ENCODE measurements at regions not wholly inside any gene's neighbourhood (a gene's known extent, or its start where the extent isn't known, plus 50 kb on each side); places are given as distances from the start of the nearest gene placed in this dataset.
A peak's percentile ranks its signal among the peaks of the same experiment; 100 is the strongest.

DNA sequence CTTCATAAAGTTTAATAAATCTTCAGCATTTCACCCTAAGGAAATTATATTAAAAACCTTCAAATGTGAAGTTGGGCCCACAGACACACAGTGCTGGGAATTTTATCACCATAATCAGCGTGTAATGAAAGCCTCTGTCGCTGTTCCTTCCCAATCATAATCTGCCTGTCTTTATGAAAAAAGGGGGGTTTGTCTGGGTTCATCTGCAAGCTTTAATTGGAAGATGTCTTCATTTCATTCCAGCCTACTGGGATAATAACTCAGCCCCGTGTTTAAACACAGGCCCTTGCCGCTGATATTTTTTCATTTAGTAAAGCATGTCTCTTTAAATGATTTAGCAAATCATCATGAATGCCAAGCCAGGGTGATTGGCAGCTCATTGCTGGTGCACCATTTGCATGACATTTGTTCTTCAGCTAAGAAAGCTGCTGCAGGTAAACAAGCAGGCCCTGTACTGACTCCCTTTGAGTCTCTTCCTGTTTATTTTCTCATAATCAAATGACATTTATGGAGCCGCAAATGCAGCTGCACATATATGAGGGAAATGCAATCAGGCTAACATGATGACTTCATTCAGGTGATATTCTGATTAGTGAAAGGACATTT is 362.9 kb upstream of the TLE4 start:
- Mint-ChIP-seq H3K4me1 (no peaks in the 10 kb centered on the region), H3K27ac (no peak overlapping the region), H3K27me3 (peaks cover 7% of the 10 kb centered on the region), H3K36me3 (ENCODE audit: low read depth) (no peaks in the 10 kb centered on the region), H3K9me3 (ENCODE audit: low read depth) (no peaks in the 10 kb centered on the region), H3K4me3 (no peak overlapping the region)
- ChIA-PET POLR2A (no interaction called here), CTCF (no interaction called here)
- DNase-seq (no peak), ATAC-seq (no peak)
- intact Hi-C loops (cut with DNase I, micrococcal nuclease) = no loop called here

DNA sequence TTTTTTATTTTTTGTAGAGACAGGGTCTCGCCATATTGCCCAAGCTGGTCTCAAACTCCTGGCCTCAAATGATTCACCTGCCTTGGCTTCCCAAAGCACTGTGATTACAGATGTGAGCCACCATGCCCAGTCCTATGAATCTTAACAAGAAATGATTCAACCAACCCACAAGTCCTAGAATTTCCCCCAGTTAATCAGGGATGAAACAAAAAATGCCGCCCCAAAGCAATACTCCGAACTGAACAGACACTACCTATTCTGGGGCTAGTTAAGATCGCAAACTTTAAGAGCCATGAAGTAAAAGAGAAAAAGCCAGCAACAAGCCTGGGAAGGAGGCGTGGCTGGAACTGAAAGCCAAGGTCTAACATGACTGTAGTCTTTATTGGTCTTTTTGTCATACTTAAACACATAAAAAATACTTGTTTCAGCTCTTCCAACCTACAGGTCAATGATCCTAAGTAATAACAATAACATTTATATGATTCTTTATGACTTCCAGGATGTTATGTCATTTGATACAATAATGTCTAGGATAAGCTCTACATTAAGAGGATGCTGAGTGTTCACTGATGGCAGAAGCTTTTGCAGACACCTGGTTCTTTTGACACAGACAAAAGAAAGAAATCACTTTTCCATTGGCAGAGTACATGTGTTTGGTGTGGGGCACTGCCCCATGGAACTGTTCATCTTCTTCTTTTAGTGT is 361.1 kb upstream of the TLE4 start:
- DNase-seq (no peak), ATAC-seq (no peak)
- Mint-ChIP-seq H3K9me3 (ENCODE audit: low read depth) (no peaks in the 10 kb centered on the region), H3K27me3 (peaks cover 4% of the 10 kb centered on the region), H3K4me1 (no peaks in the 10 kb centered on the region), H3K4me3 (no peak overlapping the region), H3K27ac (no peak overlapping the region), H3K36me3 (ENCODE audit: low read depth) (no peaks in the 10 kb centered on the region)
- ChIA-PET CTCF (no interaction called here), POLR2A (no interaction called here)
- intact Hi-C loops (cut with DNase I, micrococcal nuclease) = no loop called here

DNA sequence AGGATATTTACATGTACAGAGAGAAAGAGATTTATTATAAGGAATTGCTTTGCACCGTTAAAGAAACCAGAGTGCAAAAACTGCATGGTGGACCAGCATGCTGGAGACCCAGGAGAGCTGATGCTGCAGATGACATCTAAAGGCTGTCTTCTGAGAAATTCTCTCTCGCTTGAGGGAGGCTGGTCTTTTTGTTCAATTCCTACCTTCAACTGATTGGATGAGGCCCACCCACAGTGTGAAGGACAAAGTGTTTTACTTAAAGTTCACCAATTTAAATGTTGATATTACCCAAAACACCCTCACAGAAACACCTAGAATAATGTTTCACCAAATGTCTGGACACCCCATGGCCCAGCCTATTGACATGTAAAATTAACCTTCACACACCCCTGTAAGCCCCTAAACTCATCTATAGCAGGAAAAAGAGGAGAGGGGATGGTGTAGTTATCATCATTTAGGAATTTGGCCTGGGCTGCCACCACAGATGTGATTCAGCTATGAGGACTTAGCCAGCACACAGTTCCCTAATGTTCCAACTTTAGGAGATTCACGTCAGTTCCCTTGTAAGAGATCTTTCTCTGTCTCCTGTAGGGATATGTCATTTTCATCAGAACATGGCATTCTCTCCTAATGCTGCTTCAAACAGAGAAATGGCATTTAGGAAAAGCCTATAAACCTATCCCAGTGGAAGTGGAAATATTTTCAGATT is 358.2 kb upstream of the TLE4 start:
- DNase-seq (no peak), ATAC-seq (no peak)
- H3K4me3 Mint-ChIP-seq = no peak overlapping the region
- no peak overlapping the region for H3K27ac Mint-ChIP-seq
- no peaks in the 10 kb centered on the region for H3K9me3 Mint-ChIP-seq (ENCODE audit: low read depth)
- H3K27me3 Mint-ChIP-seq = peaks cover 2% of the 10 kb centered on the region
- ChIA-PET CTCF (no interaction called here), POLR2A (no interaction called here)
- no peaks in the 10 kb centered on the region for H3K4me1 Mint-ChIP-seq
- no peaks in the 10 kb centered on the region for H3K36me3 Mint-ChIP-seq (ENCODE audit: low read depth)
- intact Hi-C loops (cut with DNase I, micrococcal nuclease) = no loop called here

DNA sequence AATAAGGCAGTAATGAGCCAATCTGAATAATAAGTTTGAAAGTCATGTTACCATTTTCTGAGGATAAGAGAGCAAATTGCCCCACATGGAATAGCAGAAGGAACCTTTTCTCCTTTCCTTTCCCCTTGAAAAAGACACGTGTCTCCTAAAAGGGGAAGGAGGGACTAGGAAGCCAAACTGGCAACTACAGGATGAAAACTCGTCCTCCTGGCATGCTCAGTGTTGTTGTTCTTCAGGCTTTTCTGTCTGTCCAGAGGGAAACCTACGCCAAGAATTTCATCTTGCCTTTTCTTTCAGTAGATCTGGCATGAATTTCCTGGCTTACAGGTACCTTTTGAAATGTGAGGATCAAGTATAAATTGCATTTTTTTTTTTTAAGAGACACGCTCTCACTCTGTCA is 355.9 kb upstream of the TLE4 start:
- peaks cover 2% of the 10 kb centered on the region for H3K27me3 Mint-ChIP-seq
- ATAC-seq = no peak
- CTCF ChIA-PET = no interaction called here
- H3K4me3 Mint-ChIP-seq = no peak overlapping the region
- intact Hi-C loops (cut with DNase I, micrococcal nuclease) = no loop called here
- no peak overlapping the region for H3K27ac Mint-ChIP-seq
- POLR2A ChIA-PET = no interaction called here
- H3K4me1 Mint-ChIP-seq = no peaks in the 10 kb centered on the region
- H3K36me3 Mint-ChIP-seq (ENCODE audit: low read depth) = no peaks in the 10 kb centered on the region
- DNase-seq = no peak
- no peaks in the 10 kb centered on the region for H3K9me3 Mint-ChIP-seq (ENCODE audit: low read depth)

DNA sequence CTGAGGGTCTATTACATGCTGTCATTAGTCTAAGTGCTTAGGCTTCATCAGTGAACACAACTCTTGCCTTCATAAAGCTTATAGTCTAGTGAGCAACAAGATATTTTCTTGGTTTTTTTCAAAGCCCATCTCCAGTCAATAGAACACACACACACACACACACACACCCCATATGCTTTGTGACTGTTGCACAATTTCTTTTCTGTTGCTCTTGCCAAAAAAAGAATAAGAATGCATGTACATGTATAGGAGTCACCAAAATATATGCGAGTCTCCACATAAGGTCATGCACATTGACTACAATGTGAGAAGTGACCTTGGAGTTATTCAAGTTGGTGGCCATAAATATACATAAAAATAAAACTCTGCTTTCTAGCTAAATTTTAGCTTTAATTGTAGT is 351.5 kb upstream of the TLE4 start:
- Mint-ChIP-seq H3K36me3 (ENCODE audit: low read depth) (no peaks in the 10 kb centered on the region), H3K4me3 (no peak overlapping the region), H3K27me3 (no peaks in the 10 kb centered on the region), H3K9me3 (ENCODE audit: low read depth) (peaks cover 3% of the 10 kb centered on the region), H3K4me1 (no peaks in the 10 kb centered on the region), H3K27ac (no peak overlapping the region)
- ChIA-PET POLR2A (interaction anchor here (0.6 kb wide), 1 partner anchor 27 kb away, joined by 3 read pairs; no protein-coding TSS in a partner anchor), CTCF (no interaction called here)
- ATAC-seq = no peak
- intact Hi-C loops (cut with DNase I, micrococcal nuclease) = no loop called here
- DNase-seq = no peak

DNA sequence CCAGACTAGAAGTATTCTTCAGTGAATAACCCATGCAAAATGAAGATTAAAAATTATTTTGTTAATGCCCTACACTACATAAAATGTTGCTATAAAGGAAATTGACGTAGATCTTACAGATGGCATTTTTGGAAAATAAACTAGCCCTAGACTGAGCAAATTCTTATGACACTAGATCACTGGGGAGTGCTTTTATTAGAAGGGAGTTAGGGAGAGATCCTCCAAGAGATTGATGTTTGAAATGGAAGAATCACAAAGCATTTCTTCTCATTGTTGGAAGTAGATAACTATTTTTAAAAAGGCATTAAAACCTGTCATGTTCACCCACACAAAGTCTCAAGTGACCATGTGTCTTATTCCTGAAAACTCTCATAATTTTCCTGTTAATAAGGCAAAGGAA is 351.1 kb upstream of the TLE4 start:
- H3K27ac Mint-ChIP-seq = no peak overlapping the region
- no peaks in the 10 kb centered on the region for H3K36me3 Mint-ChIP-seq (ENCODE audit: low read depth)
- ATAC-seq (no peak), DNase-seq (no peak)
- H3K4me1 Mint-ChIP-seq = no peaks in the 10 kb centered on the region
- H3K9me3 Mint-ChIP-seq (ENCODE audit: low read depth) = peaks cover 3% of the 10 kb centered on the region
- ChIA-PET CTCF (no interaction called here), POLR2A (interaction anchor here (0.6 kb wide), 1 partner anchor 26 kb away, joined by 3 read pairs; no protein-coding TSS in a partner anchor)
- H3K27me3 Mint-ChIP-seq = no peaks in the 10 kb centered on the region
- intact Hi-C loops (cut with DNase I, micrococcal nuclease) = no loop called here
- no peak overlapping the region for H3K4me3 Mint-ChIP-seq

DNA sequence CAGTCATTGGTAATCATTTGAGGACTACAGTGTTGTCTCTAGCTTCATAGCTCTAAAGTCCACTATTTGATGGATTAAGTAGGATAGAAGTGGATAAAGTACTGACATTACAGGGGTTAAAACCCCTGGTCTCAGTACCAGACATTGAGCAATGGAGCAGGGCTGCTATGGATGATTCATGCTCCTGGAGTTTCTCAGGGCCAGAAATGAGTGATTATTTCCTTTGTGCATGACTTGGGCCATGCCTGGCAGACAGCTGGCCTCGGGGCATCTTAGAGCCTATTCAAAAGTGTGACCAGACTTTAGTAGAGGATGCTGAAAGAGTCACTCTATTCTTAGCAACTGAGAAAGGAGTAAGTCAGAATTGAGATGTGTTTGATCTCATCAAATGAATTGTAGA is 350.7 kb upstream of the TLE4 start:
- DNase-seq = peak; percentile 5
- H3K4me1 Mint-ChIP-seq = no peaks in the 10 kb centered on the region
- no peak overlapping the region for H3K4me3 Mint-ChIP-seq
- CTCF ChIA-PET = no interaction called here
- H3K27me3 Mint-ChIP-seq = no peaks in the 10 kb centered on the region
- no peak overlapping the region for H3K27ac Mint-ChIP-seq
- intact Hi-C loops (cut with DNase I, micrococcal nuclease) = no loop called here
- H3K36me3 Mint-ChIP-seq (ENCODE audit: low read depth) = no peaks in the 10 kb centered on the region
- H3K9me3 Mint-ChIP-seq (ENCODE audit: low read depth) = peaks cover 3% of the 10 kb centered on the region
- POLR2A ChIA-PET = interaction anchor here (0.6 kb wide), 1 partner anchor 26 kb away, joined by 3 read pairs; no protein-coding TSS in a partner anchor
- peak; percentile 19 for ATAC-seq

DNA sequence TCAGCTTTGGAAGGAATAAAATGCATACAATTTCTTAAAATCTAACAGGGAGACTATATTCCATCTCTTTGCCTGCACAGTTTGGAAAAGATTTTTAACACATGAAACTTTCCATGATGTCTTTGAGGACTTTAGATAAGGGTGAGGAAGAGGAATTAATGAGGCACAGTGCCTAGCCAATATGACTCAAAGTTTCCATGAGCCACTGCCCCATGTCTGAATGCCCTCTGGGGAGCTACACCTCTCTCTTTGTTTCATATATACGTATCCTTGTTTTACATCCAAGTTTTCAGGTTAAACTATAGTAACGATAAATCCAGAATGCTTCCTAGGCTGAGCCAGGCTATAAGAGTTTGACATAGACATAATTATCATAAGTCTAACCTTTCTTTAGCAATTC is 349.3 kb upstream of the TLE4 start:
- H3K4me3 Mint-ChIP-seq = no peak overlapping the region
- H3K36me3 Mint-ChIP-seq (ENCODE audit: low read depth) = no peaks in the 10 kb centered on the region
- CTCF ChIA-PET = no interaction called here
- ATAC-seq (no peak), DNase-seq (no peak)
- H3K9me3 Mint-ChIP-seq (ENCODE audit: low read depth) = peaks cover 3% of the 10 kb centered on the region
- H3K4me1 Mint-ChIP-seq = no peaks in the 10 kb centered on the region
- no peaks in the 10 kb centered on the region for H3K27me3 Mint-ChIP-seq
- H3K27ac Mint-ChIP-seq = no peak overlapping the region
- POLR2A ChIA-PET = no interaction called here
- intact Hi-C loops (cut with DNase I, micrococcal nuclease) = no loop called here

DNA sequence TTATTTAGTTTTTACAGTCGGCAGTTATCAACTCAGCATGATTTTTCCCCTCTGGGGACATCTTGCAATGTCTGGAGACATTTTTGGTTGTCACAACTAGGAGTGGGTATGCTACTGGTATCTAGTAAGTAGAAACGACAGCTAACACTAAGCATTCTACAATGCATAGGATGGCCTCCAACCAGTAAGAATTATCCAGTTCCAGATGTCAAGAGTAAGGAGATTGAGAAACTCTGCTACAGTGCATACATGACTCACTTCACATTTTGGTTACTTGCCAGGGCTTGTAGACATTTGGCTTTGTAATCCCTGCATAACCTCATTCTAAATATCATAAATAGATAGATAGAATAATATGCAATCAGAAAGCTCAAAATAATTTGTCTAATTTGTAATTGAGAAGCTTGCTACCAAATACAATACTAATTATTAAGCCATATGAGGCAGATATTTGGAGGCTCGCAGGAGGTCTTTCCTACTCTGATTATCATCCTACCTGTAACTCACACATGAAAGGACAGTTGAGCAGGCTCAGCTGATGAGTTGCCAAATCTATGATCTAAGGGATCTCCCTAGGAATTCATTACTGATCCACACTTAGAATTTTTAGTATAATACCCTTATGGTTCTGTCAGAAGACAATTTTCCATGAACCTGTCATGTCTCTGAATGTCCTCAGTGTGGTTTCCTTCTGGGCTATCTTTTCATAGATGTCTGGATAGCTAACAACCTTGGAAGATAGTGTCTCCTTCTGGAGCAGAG is 346.9 kb upstream of the TLE4 start:
- no peak overlapping the region for H3K27ac Mint-ChIP-seq
- no peaks in the 10 kb centered on the region for H3K27me3 Mint-ChIP-seq
- H3K4me1 Mint-ChIP-seq = no peaks in the 10 kb centered on the region
- CTCF ChIA-PET = no interaction called here
- DNase-seq (no peak), ATAC-seq (no peak)
- POLR2A ChIA-PET = no interaction called here
- H3K4me3 Mint-ChIP-seq = no peak overlapping the region
- no peaks in the 10 kb centered on the region for H3K36me3 Mint-ChIP-seq (ENCODE audit: low read depth)
- peaks cover 3% of the 10 kb centered on the region for H3K9me3 Mint-ChIP-seq (ENCODE audit: low read depth)
- intact Hi-C loops (cut with DNase I, micrococcal nuclease) = no loop called here

DNA sequence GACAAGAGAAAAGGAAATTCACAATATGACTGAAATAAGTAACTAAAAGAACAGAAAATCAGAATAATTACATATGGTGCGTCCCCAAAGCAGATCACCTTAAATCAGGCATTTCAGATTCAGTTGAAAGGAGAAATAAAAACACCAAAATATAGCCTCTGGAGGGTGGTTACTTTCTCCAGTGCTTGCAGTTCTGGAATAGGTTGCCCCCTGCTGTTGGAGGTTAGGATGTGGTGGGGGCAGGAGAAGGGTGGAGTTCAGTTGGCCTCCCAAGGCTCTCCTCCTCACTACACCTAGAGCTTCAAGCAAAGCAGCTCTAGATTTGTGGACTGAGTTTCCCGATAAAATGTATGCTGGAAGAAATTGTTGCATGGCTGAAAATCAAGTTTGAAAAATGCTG is 338.2 kb upstream of the TLE4 start:
- POLR2A ChIA-PET = no interaction called here
- peak; percentile 10 for DNase-seq

DNA sequence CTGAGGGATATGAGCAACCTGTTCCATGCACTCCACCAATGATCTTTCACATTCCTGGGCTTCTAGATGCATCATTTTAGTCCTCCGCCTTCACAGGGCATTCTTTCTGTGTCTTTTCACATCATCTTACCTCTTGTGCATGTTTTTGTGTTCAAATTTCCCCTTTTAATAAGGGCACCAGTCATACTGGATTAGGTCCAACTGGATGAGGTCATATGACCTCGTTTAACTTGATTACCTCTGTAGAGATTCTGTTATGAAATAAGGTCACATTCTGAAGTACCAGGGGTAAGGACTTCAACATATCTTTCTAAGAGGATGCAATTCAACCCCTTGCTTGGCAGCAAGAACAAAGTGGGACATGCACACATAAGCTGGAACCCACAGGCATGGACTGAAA is 335.3 kb upstream of the TLE4 start:
- Mint-ChIP-seq H3K9me3 (ENCODE audit: low read depth) (no peaks in the 10 kb centered on the region), H3K4me3 (no peak overlapping the region), H3K27me3 (no peaks in the 10 kb centered on the region), H3K27ac (no peak overlapping the region), H3K4me1 (no peaks in the 10 kb centered on the region), H3K36me3 (ENCODE audit: low read depth) (no peaks in the 10 kb centered on the region)
- no peak for DNase-seq
- ChIA-PET POLR2A (no interaction called here), CTCF (no interaction called here)
- intact Hi-C loops (cut with DNase I, micrococcal nuclease) = no loop called here
- ATAC-seq = no peak

More for the DNA sequence above, 338.2 kb upstream of the TLE4 start:
- Mint-ChIP-seq H3K27me3 (no peaks in the 10 kb centered on the region), H3K9me3 (ENCODE audit: low read depth) (no peaks in the 10 kb centered on the region), H3K4me3 (no peak overlapping the region), H3K27ac (no peak overlapping the region), H3K36me3 (ENCODE audit: low read depth) (no peaks in the 10 kb centered on the region), H3K4me1 (no peaks in the 10 kb centered on the region)
- intact Hi-C loops (cut with DNase I, micrococcal nuclease) = no loop called here
- CTCF ChIA-PET = no interaction called here
- ATAC-seq = no peak

DNA sequence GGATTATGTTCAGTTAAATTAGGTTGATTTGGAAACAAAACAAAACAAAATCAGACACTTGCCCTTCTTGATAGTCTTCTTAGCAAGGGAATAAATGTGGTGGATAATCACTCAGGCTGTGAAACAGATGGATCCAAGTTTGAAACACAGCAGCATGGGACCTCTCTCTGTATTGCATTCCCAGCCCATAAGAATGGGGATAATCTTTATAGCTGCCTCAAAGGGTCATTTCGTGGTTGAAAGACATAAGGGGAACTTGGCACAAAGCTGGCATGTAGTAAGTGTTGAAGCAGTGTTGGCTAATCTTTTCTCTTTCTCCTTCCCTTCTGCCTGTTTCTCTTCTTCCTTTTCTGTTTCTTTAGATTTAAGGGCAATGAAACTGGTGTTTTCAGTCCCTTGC is 333.9 kb upstream of the TLE4 start:
- H3K4me3 Mint-ChIP-seq = no peak overlapping the region
- no peaks in the 10 kb centered on the region for H3K36me3 Mint-ChIP-seq (ENCODE audit: low read depth)
- no peaks in the 10 kb centered on the region for H3K9me3 Mint-ChIP-seq (ENCODE audit: low read depth)
- H3K27ac Mint-ChIP-seq = no peak overlapping the region
- peaks cover 2% of the 10 kb centered on the region for H3K27me3 Mint-ChIP-seq
- no peaks in the 10 kb centered on the region for H3K4me1 Mint-ChIP-seq
- intact Hi-C loops (cut with DNase I, micrococcal nuclease) = no loop called here
- no peak for ATAC-seq
- POLR2A ChIA-PET = no interaction called here
- no peak for DNase-seq
- CTCF ChIA-PET = no interaction called here
